ENCODE measurements at regions not wholly inside any gene's neighbourhood (a gene's known extent, or its start where the extent isn't known, plus 50 kb on each side); places are given as distances from the start of the nearest gene placed in this dataset.
"Not testable (repeated sequence)": the region's sequence is repeated elsewhere in the genome, so short reads cannot be mapped to it uniquely, and the experiment has no call there.

GRCh38 chr7:68730194-68730593 lies 868.1 kb upstream of the AUTS2 start:
- no peak for DNase-seq

- DNase-seq, result no peak
Measured at GRCh38 chr7:68730964-68731363, 867.3 kb upstream of the AUTS2 start.

GRCh38 chr7:68733219-68734153 lies 864.8 kb upstream of the AUTS2 start:
- DNase-seq, result no peak

- no peak for DNase-seq
Measured at GRCh38 chr7:68734431-68734830, 863.8 kb upstream of the AUTS2 start.

- no peak for DNase-seq
Measured at GRCh38 chr7:68739306-68739705, 859.0 kb upstream of the AUTS2 start.

- no peak for DNase-seq
Measured at GRCh38 chr7:68744036-68744435, 854.2 kb upstream of the AUTS2 start.

- no peak for DNase-seq
Measured at GRCh38 chr7:68748934-68749900, 849.1 kb upstream of the AUTS2 start.

GRCh38 chr7:68752485-68753178 lies 845.6 kb upstream of the AUTS2 start:
- no peak for DNase-seq

- DNase-seq, result no peak
Measured at GRCh38 chr7:68754414-68754813, 843.9 kb upstream of the AUTS2 start.

- DNase-seq, result no peak
Measured at GRCh38 chr7:68756986-68757495, 841.2 kb upstream of the AUTS2 start.

- DNase-seq, result no peak
Measured at GRCh38 chr7:68760556-68760955, 837.7 kb upstream of the AUTS2 start.

GRCh38 chr7:68767462-68767861 lies 830.8 kb upstream of the AUTS2 start:
- DNase-seq, result no peak

- DNase-seq, result no peak
Measured at GRCh38 chr7:68770649-68771048, 827.6 kb upstream of the AUTS2 start.

- DNase-seq, result no peak
Measured at GRCh38 chr7:68776326-68776725, 821.9 kb upstream of the AUTS2 start.

GRCh38 chr7:68783684-68784083 lies 814.6 kb upstream of the AUTS2 start:
- no peak for DNase-seq

GRCh38 chr7:68785036-68785435 lies 813.2 kb upstream of the AUTS2 start:
- no peak for DNase-seq

- DNase-seq, result no peak
Measured at GRCh38 chr7:68787566-68787965, 810.7 kb upstream of the AUTS2 start.

- not testable (repeated sequence) for DNase-seq
Measured at GRCh38 chr7:68788529-68788928, 809.7 kb upstream of the AUTS2 start.

- no peak for DNase-seq
Measured at GRCh38 chr7:68789597-68789996, 808.7 kb upstream of the AUTS2 start.

- DNase-seq, result no peak
Measured at GRCh38 chr7:68792351-68792750, 805.9 kb upstream of the AUTS2 start.

- no peak for DNase-seq
Measured at GRCh38 chr7:68793513-68793912, 804.8 kb upstream of the AUTS2 start.

- no peak for DNase-seq
Measured at GRCh38 chr7:68800316-68800715, 798.0 kb upstream of the AUTS2 start.

GRCh38 chr7:68805159-68805558 lies 793.1 kb upstream of the AUTS2 start:
- no peak for DNase-seq
